Heart right ventricle (tissue), 16 donors: ENCODE measurements at regions not wholly inside any gene's neighbourhood (a gene's known extent, or its start where the extent isn't known, plus 50 kb on each side); places are given as distances from the start of the nearest gene placed in this dataset.

ENCODE experiments used
- ATAC-seq, 8 donors: fragments of 200-7000 bp; cut with Tn5 transposase; one replicate each; pipeline ENCODE4 v1.9.1; 2020; ENCODE audit warnings: mild to moderate bottlenecking in 8 of 8, moderate library complexity in 8 of 8, moderate number of reproducible peaks in 1 of 8
- DNase-seq, 2 donors: peaks; one replicate each; pipeline ENCODE4 v3.0.0-alpha.2; 2020
- H3K27ac ChIP-seq, 10 donors: fragments of 200-600 bp; sonication (generic) in 2 of 10; one replicate each; pipeline versions ENCODE4 v1.5.0 to v1.8.0; 2020 to 2022; ENCODE audit warnings: mild to moderate bottlenecking in 3 of 10
- H3K27me3 ChIP-seq, 7 donors: fragments of 200-600 bp; one replicate each; pipeline ENCODE4 v1.8.0; 2021 to 2022; ENCODE audit warnings: mild to moderate bottlenecking in 2 of 7
- H3K36me3 ChIP-seq, 9 donors: fragments of 200-600 bp; sonication (generic) in 1 of 9; one replicate each; pipeline versions ENCODE4 v1.5.0 to v1.8.0; 2020 to 2022; ENCODE audit warnings: mild to moderate bottlenecking in 2 of 9
- H3K4me1 ChIP-seq, 9 donors: fragments of 200-600 bp; sonication (generic) in 1 of 9; one replicate each; pipeline versions ENCODE4 v1.5.0 to v1.8.0; 2020 to 2022; ENCODE audit warnings: mild to moderate bottlenecking in 4 of 9
- H3K4me3 ChIP-seq, 10 donors: fragments of 200-600 bp; sonication (generic) in 2 of 10; one replicate each; pipeline versions ENCODE4 v1.5.0 to v1.8.0; 2020 to 2022; ENCODE audit warnings: mild to moderate bottlenecking in 7 of 10, moderate library complexity in 2 of 10
- H3K9me3 ChIP-seq, 11 donors: fragments of 200-600 bp in 10 of 11; sonication (generic) in 2 of 11; one replicate each; pipeline versions ENCODE4 v1.5.0 to v1.8.0; 2013 to 2022; ENCODE audit warnings: mild to moderate bottlenecking in 2 of 11, control low read depth in 1 of 11, moderate library complexity in 1 of 11
- CTCF ChIP-seq, 9 donors: fragments of 200-600 bp; sonication (generic) in 2 of 9; IDR thresholded peaks; one replicate each; pipeline versions ENCODE4 v1.5.0 to v1.8.0; 2021 to 2022; ENCODE audit warnings: antibody characterized with exemption in 9 of 9, mild to moderate bottlenecking in 5 of 9, moderate library complexity in 1 of 9
- WGBS, 2 donors: extraction: QIAGEN DNeasy Blood & Tissue Kit; methylation state at CpG; one replicate each; pipeline ENCODE4 v1.1.7; 2013; ENCODE audit warnings: inconsistent platforms in 1 of 2; 5-methylcytosine and 5-hydroxymethylcytosine counted together
- intact Hi-C, 10 donors: fragments of 100-400 bp; cut with DNase I; formaldehyde crosslinking; loops; one replicate each; pipeline versions ENCODE4 v1.11.1 to v1.14.2; 2022
- donor health status: Arrhythmogenic right ventricular cardiomyopathy.
- donor health status: ischemic (EF 13 %, LVEDD 7.1; RV severe dilation, severe dysfunction).
- donor health status: healthy with polysubstance abuse.
- donor health status: DM: no; HTN: yes; CAD: no.
- donor health status: DM: no; HTN: no; CAD: no.
- donor health status: ischemic (EF 25% LVEDD 6.9; RV normal size, moderate dysfunction).
- donor health status: ischemic (EF 25% LVEDD 5.7; RV mildly dilated, moderate dysfunction).
- donor health status: healthy.
- donor health status: DM: yes; HTN: yes; CAD: no.
- donor health status: Ischemic cardiomyopathy.
- donor health status: ischemic (EF 35%, LVEDD 5.7; RV mildly dilated, moderate dysfunction).
- donor health status: nonischemic (EF 11% LVEDD 7.7; RV severe dilation, severe dysfunction).
- donor health status: DM: yes; HTN: yes; CAD: no.
- donor health status: PGD.
- donor health status: ischemic (EF 29% LVEDD 5.4; RV normal size, mild dysfunction).
- donor health status: nonischemic (EF 23%, LVEDD 6.1; RV moderate dilation, normal function).

- WGBS, 2 donors, result 75 to 77% methylated on average over 19 of the region's 19 CpGs
- no peak for TF ChIP-seq CTCF (IDR thresholded peaks at IDR 0.05)
- intact Hi-C loops, result no loop called here
- ATAC-seq, result no peak
- no peak overlapping the region for H3K4me3 ChIP-seq
- no peak overlapping the region for H3K27ac ChIP-seq
- peaks cover 0 to 26% (median 4%) of the 10 kb centered on the region in 11 donors for H3K9me3 ChIP-seq
- DNase-seq, result no peak
- no peaks in the 10 kb centered on the region for H3K4me1 ChIP-seq
- no peaks in the 10 kb centered on the region for H3K27me3 ChIP-seq
- no peaks in the 10 kb centered on the region for H3K36me3 ChIP-seq
Measured at GRCh38 chr18:46302528-46303485, 198.6 kb downstream of the HAUS1 start.

- 94 to 96% methylated on average over 4 of the region's 4 CpGs for WGBS, 2 donors
- Histone ChIP-seq H3K9me3 (peaks cover 0 to 21% (median 4%) of the 10 kb centered on the region in 11 donors), H3K27me3 (no peaks in the 10 kb centered on the region), H3K27ac (no peak overlapping the region), H3K4me3 (no peak overlapping the region), H3K36me3 (no peaks in the 10 kb centered on the region), H3K4me1 (no peaks in the 10 kb centered on the region)
- ATAC-seq, result no peak
- intact Hi-C loops, result no loop called here
- TF ChIP-seq CTCF (IDR thresholded peaks at IDR 0.05), result no peak
- DNase-seq, result no peak
Measured at GRCh38 chr18:46310258-46310657, 206.1 kb downstream of the HAUS1 start.

GRCh38 chr18:46310675-46311345 lies 206.6 kb downstream of the HAUS1 start:
- ATAC-seq, result peak in 1 of 8 donors; percentile 23
- intact Hi-C loops, result no loop called here
- 89 to 91% methylated on average over 9 of the region's 9 CpGs for WGBS, 2 donors
- no peak for TF ChIP-seq CTCF (IDR thresholded peaks at IDR 0.05)
- no peak for DNase-seq
- no peaks in the 10 kb centered on the region for H3K4me1 ChIP-seq
- H3K4me3 ChIP-seq, result no peak overlapping the region
- H3K36me3 ChIP-seq, result no peaks in the 10 kb centered on the region
- H3K9me3 ChIP-seq, result peaks cover 0 to 21% (median 4%) of the 10 kb centered on the region in 11 donors
- H3K27me3 ChIP-seq, result no peaks in the 10 kb centered on the region
- H3K27ac ChIP-seq, result no peak overlapping the region

- no peak overlapping the region for H3K27ac ChIP-seq
- 79 to 82% methylated on average over 4 of the region's 4 CpGs for WGBS, 2 donors
- H3K9me3 ChIP-seq, result peaks cover 0 to 16% (median 4%) of the 10 kb centered on the region in 11 donors
- no peak for DNase-seq
- no peak for TF ChIP-seq CTCF (IDR thresholded peaks at IDR 0.05)
- H3K4me3 ChIP-seq, result no peak overlapping the region
- H3K36me3 ChIP-seq, result no peaks in the 10 kb centered on the region
- no peaks in the 10 kb centered on the region for H3K4me1 ChIP-seq
- intact Hi-C loops, result no loop called here
- no peak for ATAC-seq
- H3K27me3 ChIP-seq, result no peaks in the 10 kb centered on the region
Measured at GRCh38 chr18:46311491-46311890, 207.3 kb downstream of the HAUS1 start.
